BE2C (cell line): ENCODE measurements at regions not wholly inside any gene's neighbourhood (a gene's known extent, or its start where the extent isn't known, plus 50 kb on each side); places are given as distances from the start of the nearest gene placed in this dataset.

Source experiments
- DNase-seq: peaks from one replicate; pipeline ENCODE4 v3.0.0-alpha.2; 2020
- H3K27me3 ChIP-seq: fragments of 250-450 bp; sonication (Bioruptor Pico); 2 replicates; pipeline ENCODE4 v1.5.1; 2020; ENCODE audit warnings: mild to moderate bottlenecking
- H3K36me3 ChIP-seq: fragments of 250-450 bp; sonication (Bioruptor Pico); 2 replicates; pipeline ENCODE4 v1.5.1; 2020; ENCODE audit warnings: mild to moderate bottlenecking
- H3K4me1 ChIP-seq: fragments of 250-450 bp; sonication (Bioruptor Pico); 2 replicates; pipeline ENCODE4 v1.5.1; 2020
- H3K4me3 ChIP-seq: 2 replicates; pipeline ENCODE4 v1.5.1; 2011; ENCODE audit warnings: low read depth, low read length
- H3K9me3 ChIP-seq: fragments of 250-450 bp; sonication (Bioruptor Pico); 2 replicates; pipeline ENCODE4 v1.5.1; 2020
- CTCF ChIP-seq: IDR thresholded peaks from 2 replicates; pipeline ENCODE4 v1.5.1; 2012; ENCODE audit warnings: mild to moderate bottlenecking, low read depth, low read length

- no peak for TF ChIP-seq CTCF
- no peaks in the 10 kb centered on the region for H3K4me1 ChIP-seq
- DNase-seq, result no peak
- H3K9me3 ChIP-seq, result no peaks in the 10 kb centered on the region
- no peak overlapping the region for H3K4me3 ChIP-seq
- no peaks in the 10 kb centered on the region for H3K36me3 ChIP-seq
- H3K27me3 ChIP-seq, result peaks cover 4% of the 10 kb centered on the region
Observed at GRCh38 chr6:150813993-150814359, 51.5 kb upstream of the MTHFD1L start.
